H9 (cell line): ENCODE measurements at regions not wholly inside any gene's neighbourhood (a gene's known extent, or its start where the extent isn't known, plus 50 kb on each side); places are given as distances from the start of the nearest gene placed in this dataset.

Experiments used
- DNase-seq: peaks from one replicate; pipeline ENCODE4 v3.0.0-alpha.2; 2017
- H2AFZ ChIP-seq: one replicate; pipeline ENCODE4 v1.6.1; 2013; ENCODE audit warnings: mild to moderate bottlenecking, low read length, control low read depth, moderate library complexity
- H2AK5ac ChIP-seq: 2 replicates; pipeline ENCODE4 v1.6.1; 2013; ENCODE audit warnings: low read length, control low read depth, mixed read lengths; ENCODE audit not compliant: insufficient read length
- H2BK120ac ChIP-seq: one replicate; pipeline ENCODE4 v1.6.1; 2013; ENCODE audit warnings: low read depth, mild to moderate bottlenecking, low read length, control low read depth, inconsistent platforms; ENCODE audit not compliant: poor library complexity, severe bottlenecking
- H2BK12ac ChIP-seq: 2 replicates; pipeline ENCODE4 v1.6.1; 2013; ENCODE audit warnings: low read length, control low read depth, mixed read lengths, low read depth; ENCODE audit not compliant: insufficient read length
- H2BK15ac ChIP-seq: 2 replicates; pipeline ENCODE4 v1.6.1; 2013; ENCODE audit warnings: low read depth, low read length, control low read depth
- H2BK20ac ChIP-seq: one replicate; pipeline ENCODE4 v1.6.1; 2013; ENCODE audit warnings: low read depth, mild to moderate bottlenecking, low read length, control low read depth, inconsistent platforms; ENCODE audit not compliant: poor library complexity, severe bottlenecking
- H2BK5ac ChIP-seq: 2 replicates; pipeline ENCODE4 v1.6.1; 2013; ENCODE audit warnings: low read length, control low read depth, mixed read lengths; ENCODE audit not compliant: insufficient read length
- H3K14ac ChIP-seq: 2 replicates; pipeline ENCODE4 v1.6.1; 2013; ENCODE audit warnings: low read length, control low read depth; ENCODE audit not compliant: insufficient read depth
- H3K18ac ChIP-seq: 2 replicates; pipeline ENCODE4 v1.6.1; 2013; ENCODE audit warnings: low read depth, mild to moderate bottlenecking, mixed read lengths, low read length, control low read depth; ENCODE audit not compliant: insufficient read length
- H3K23ac ChIP-seq: 2 replicates; pipeline ENCODE4 v1.6.1; 2013; ENCODE audit warnings: low read length, control low read depth, mixed read lengths, low read depth; ENCODE audit not compliant: insufficient read length
- H3K23me2 ChIP-seq: 2 replicates; pipeline ENCODE4 v1.6.1; 2013; ENCODE audit warnings: low read depth, mild to moderate bottlenecking, mixed read lengths, low read length, control low read depth; ENCODE audit not compliant: insufficient read length, poor library complexity, severe bottlenecking
- H3K27ac ChIP-seq: 2 replicates; pipeline ENCODE4 v1.5.1; 2013; ENCODE audit warnings: low read length, control low read depth, mixed read lengths, low read depth; ENCODE audit not compliant: insufficient read length
- H3K27me3 ChIP-seq: 2 replicates; pipeline ENCODE4 v1.6.1; 2013; ENCODE audit warnings: low read length, control low read depth, inconsistent platforms; ENCODE audit not compliant: insufficient read depth
- H3K4ac ChIP-seq: 2 replicates; pipeline ENCODE4 v1.6.1; 2013; ENCODE audit warnings: low read depth, mild to moderate bottlenecking, control low read depth, inconsistent platforms, low read length, moderate library complexity
- H3K4me1 ChIP-seq: 2 replicates; pipeline ENCODE4 v1.6.1; 2013; ENCODE audit warnings: low read length, control low read depth, inconsistent platforms; ENCODE audit not compliant: insufficient read depth
- H3K4me2 ChIP-seq: 2 replicates; pipeline ENCODE4 v1.6.1; 2013; ENCODE audit warnings: low read length, control low read depth, mixed read lengths; ENCODE audit not compliant: insufficient read length, insufficient read depth
- H3K56ac ChIP-seq: 2 replicates; pipeline ENCODE4 v1.6.1; 2013; ENCODE audit warnings: low read depth, mild to moderate bottlenecking, mixed read lengths, low read length, control low read depth; ENCODE audit not compliant: insufficient read length
- H3K79me1 ChIP-seq: 2 replicates; pipeline ENCODE4 v1.6.1; 2013; ENCODE audit warnings: low read depth, mild to moderate bottlenecking, moderate library complexity, low read length, control low read depth, inconsistent platforms; ENCODE audit not compliant: insufficient read depth, poor library complexity, severe bottlenecking
- H3K79me2 ChIP-seq: 2 replicates; pipeline ENCODE4 v1.6.1; 2013; ENCODE audit warnings: low read length, control low read depth, inconsistent platforms; ENCODE audit not compliant: insufficient read depth
- H3K9ac ChIP-seq: 2 replicates; pipeline ENCODE4 v1.6.1; 2013; ENCODE audit warnings: low read length, control low read depth, mixed read lengths; ENCODE audit not compliant: insufficient read length; ENCODE audit errors: extremely low read depth
- H3K9me3 ChIP-seq: one replicate; pipeline ENCODE4 v1.6.1; 2013; ENCODE audit warnings: low read depth, low read length, inconsistent platforms; ENCODE audit not compliant: control insufficient read depth
- H3T11ph ChIP-seq: one replicate; pipeline ENCODE4 v1.6.1; 2013; ENCODE audit warnings: mild to moderate bottlenecking, low read length, control low read depth, inconsistent platforms
- H4K20me1 ChIP-seq: one replicate; pipeline ENCODE4 v1.6.1; 2013; ENCODE audit not compliant: control insufficient read depth, insufficient read length, insufficient read depth
- H4K5ac ChIP-seq: 2 replicates; pipeline ENCODE4 v1.6.1; 2013; ENCODE audit warnings: low read depth, mild to moderate bottlenecking, mixed read lengths, low read length, control low read depth; ENCODE audit not compliant: insufficient read length
- H4K8ac ChIP-seq: replicated peaks from 2 replicates; pipeline ENCODE4 v1.6.1; 2013; ENCODE audit warnings: low read length, control low read depth, mixed read lengths, low read depth; ENCODE audit not compliant: insufficient read length
- H4K91ac ChIP-seq: 2 replicates; pipeline ENCODE4 v1.6.1; 2013; ENCODE audit warnings: low read depth, mild to moderate bottlenecking, moderate library complexity, mixed read lengths, low read length, control low read depth; ENCODE audit not compliant: insufficient read length
- H3K27ac Mint-ChIP-seq, 3 experiments: 2 replicates in 2 of 3; 3 replicates in 1 of 3; pipeline ENCODE4 v1.8.0; 2020 to 2021; ENCODE audit warnings: mixed read lengths in 3 of 3, mild to moderate bottlenecking in 1 of 3, moderate library complexity in 1 of 3
- H3K27me3 Mint-ChIP-seq: 2 replicates; pipeline ENCODE4 v1.8.0; 2021; ENCODE audit warnings: low read depth, mild to moderate bottlenecking, moderate library complexity, mixed read lengths
- H3K36me3 Mint-ChIP-seq, 3 experiments: 2 replicates in 2 of 3; 3 replicates in 1 of 3; pipeline ENCODE4 v1.8.0; 2020 to 2021; ENCODE audit warnings: low read depth in 3 of 3, mixed read lengths in 3 of 3; ENCODE audit not compliant: insufficient read depth in 1 of 3
- H3K4me1 Mint-ChIP-seq, 2 experiments: 2 replicates each; pipeline ENCODE4 v1.8.0; 2020; ENCODE audit warnings: mixed read lengths in 2 of 2
- H3K4me3 Mint-ChIP-seq, 2 experiments: 2 replicates in 1 of 2; 3 replicates in 1 of 2; pipeline ENCODE4 v1.8.0; 2020 to 2021; ENCODE audit warnings: mild to moderate bottlenecking in 2 of 2, mixed read lengths in 2 of 2, moderate library complexity in 1 of 2
- H3K9me3 Mint-ChIP-seq, 2 experiments: 2 replicates in 1 of 2; 3 replicates in 1 of 2; pipeline ENCODE4 v1.8.0; 2020; ENCODE audit warnings: mild to moderate bottlenecking in 2 of 2, mixed read lengths in 2 of 2, moderate library complexity in 1 of 2
- WGBS: extraction: QIAGEN DNeasy Blood & Tissue Kit; methylation state at CpG from one replicate; pipeline ENCODE4 v1.1.7; 2013; ENCODE audit warnings: missing lambda C conversion rate, low lambda C conversion rate, mixed read lengths; ENCODE audit not compliant: insufficient read length; ENCODE audit errors: extremely low coverage; 5-methylcytosine and 5-hydroxymethylcytosine counted together
- TF ChIP-seq, protein P1 (sequence below): fragments of 200-600 bp; sonication (generic); conservative IDR thresholded peaks from 3 replicates; pipeline ENCODE4 v1.8.0; 2021; ENCODE audit warnings: antibody characterized with exemption, mild to moderate bottlenecking

DNA sequence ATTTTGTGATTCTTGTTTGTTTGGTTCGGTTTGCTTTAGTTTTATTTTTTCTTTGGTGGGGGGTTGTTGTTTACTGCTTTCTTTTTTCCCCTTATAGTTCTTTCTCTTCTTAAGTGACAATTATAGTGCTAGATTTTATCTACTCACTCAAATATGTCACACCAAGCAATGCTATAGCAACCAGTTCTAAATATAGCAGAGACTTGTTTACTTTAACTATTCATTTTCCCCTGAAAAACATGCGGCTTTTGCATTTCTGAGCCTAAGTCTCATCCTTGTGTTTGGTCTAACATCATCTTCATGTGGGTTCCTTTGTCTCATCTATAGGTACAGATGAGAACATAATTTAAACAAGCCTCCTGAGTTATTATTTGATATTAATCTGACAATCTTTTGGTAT lies 676.6 kb downstream of the FAT4 start:
- H3K23me2 ChIP-seq: no peaks in the 10 kb centered on the region
- Mint-ChIP-seq H3K27me3 (no peaks in the 10 kb centered on the region), H3K9me3 (no peaks in the 10 kb centered on the region), H3K4me3 (no peak overlapping the region), H3K4me1 (peaks cover 0 to 5% of the 10 kb centered on the region in 2 experiments; a peak in 2 of 4 replicates), H3K27ac (no peak overlapping the region), H3K36me3 (no peaks in the 10 kb centered on the region; a peak in 1 of 7 replicates)
- no peaks in the 10 kb centered on the region for H3K79me1 ChIP-seq
- no peak overlapping the region for H2BK5ac ChIP-seq
- no peak overlapping the region for H4K91ac ChIP-seq
- H2AFZ ChIP-seq: no peak overlapping the region
- H3K18ac ChIP-seq: no peak overlapping the region
- no peak overlapping the region for H2BK12ac ChIP-seq
- H2BK120ac ChIP-seq: no peak overlapping the region
- H3K4me2 ChIP-seq: no peak overlapping the region
- H3K4ac ChIP-seq: no peak overlapping the region
- H3K4me1 ChIP-seq: no peaks in the 10 kb centered on the region
- no peaks in the 10 kb centered on the region for H4K20me1 ChIP-seq
- H4K8ac ChIP-seq: no peak overlapping the region
- DNase-seq: no peak
- H3K27ac ChIP-seq: no peak overlapping the region
- H3K56ac ChIP-seq: no peak overlapping the region
- H3K27me3 ChIP-seq: no peaks in the 10 kb centered on the region
- H2AK5ac ChIP-seq: no peak overlapping the region
- no CpG with 5 or more reads among the region's 2 CpGs for WGBS
- no peak overlapping the region for H3K14ac ChIP-seq
- H3K79me2 ChIP-seq: no peaks in the 10 kb centered on the region
- no peak overlapping the region for H3T11ph ChIP-seq
- no peak overlapping the region for H2BK20ac ChIP-seq
- no peak overlapping the region for H3K9ac ChIP-seq
- H3K23ac ChIP-seq: no peak overlapping the region
- H2BK15ac ChIP-seq: no peak overlapping the region
- TF ChIP-seq, protein P1, sequence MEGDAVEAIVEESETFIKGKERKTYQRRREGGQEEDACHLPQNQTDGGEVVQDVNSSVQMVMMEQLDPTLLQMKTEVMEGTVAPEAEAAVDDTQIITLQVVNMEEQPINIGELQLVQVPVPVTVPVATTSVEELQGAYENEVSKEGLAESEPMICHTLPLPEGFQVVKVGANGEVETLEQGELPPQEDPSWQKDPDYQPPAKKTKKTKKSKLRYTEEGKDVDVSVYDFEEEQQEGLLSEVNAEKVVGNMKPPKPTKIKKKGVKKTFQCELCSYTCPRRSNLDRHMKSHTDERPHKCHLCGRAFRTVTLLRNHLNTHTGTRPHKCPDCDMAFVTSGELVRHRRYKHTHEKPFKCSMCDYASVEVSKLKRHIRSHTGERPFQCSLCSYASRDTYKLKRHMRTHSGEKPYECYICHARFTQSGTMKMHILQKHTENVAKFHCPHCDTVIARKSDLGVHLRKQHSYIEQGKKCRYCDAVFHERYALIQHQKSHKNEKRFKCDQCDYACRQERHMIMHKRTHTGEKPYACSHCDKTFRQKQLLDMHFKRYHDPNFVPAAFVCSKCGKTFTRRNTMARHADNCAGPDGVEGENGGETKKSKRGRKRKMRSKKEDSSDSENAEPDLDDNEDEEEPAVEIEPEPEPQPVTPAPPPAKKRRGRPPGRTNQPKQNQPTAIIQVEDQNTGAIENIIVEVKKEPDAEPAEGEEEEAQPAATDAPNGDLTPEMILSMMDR: no peak
- H4K5ac ChIP-seq: no peak overlapping the region
- no peaks in the 10 kb centered on the region for H3K9me3 ChIP-seq
